CD4-positive, alpha-beta T cell treated with Interleukin-6 for 4 hours (primary cell): ENCODE measurements at regions not wholly inside any gene's neighbourhood (a gene's known extent, or its start where the extent isn't known, plus 50 kb on each side); places are given as distances from the start of the nearest gene placed in this dataset.

Experiments
- DNase-seq: peaks from one replicate; pipeline ENCODE4 v3.0.0-alpha.2; 2020; ENCODE audit warnings: mixed read lengths

DNA sequence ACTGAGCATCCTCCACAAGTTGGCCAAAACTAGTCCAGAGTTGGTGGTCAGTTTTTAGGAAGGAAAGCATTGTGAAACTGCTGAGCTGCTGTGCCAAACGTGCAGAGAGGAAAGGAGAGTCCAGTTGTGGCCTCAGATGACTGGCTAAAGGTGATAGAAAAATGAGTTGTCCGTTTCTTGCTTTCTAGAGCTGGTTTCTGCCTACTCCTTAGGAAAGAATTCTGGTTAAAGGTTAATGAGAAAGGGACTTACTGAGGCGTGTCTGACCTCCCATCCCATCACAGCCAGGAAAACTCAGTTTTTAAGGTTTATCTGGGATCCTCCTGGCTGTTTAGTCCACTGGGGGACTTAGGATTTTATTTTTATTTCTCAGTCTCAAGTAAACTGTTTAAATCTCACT, 1186.3 kb downstream of the UQCRFS1 start:
- no peak for DNase-seq

- DNase-seq = no peak
Measured at GRCh38 chr19:28024920-28025319, 1188.0 kb downstream of the UQCRFS1 start.

GRCh38 chr19:28023064-28023463, 1189.9 kb downstream of the UQCRFS1 start:
- DNase-seq = no peak

DNA sequence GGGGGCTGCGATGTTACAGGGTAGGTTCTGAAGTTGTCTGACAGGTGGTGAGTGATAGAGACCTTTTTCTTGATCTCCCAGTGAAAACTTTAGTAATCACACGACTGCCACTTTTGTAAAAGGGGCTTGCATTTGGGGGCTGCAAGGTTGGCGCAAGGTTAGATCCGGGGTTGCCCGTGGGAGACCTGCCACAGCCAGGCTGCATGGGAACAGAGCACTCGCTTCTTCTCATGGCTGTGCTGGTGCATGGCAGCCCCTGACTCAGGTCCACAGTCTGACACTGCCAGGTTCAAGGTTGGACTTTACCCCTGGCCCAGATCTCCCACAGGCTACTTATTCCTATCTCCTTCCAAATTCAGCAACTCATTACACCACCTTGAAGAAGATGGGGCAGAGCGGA, 1190.4 kb downstream of the UQCRFS1 start:
- DNase-seq = no peak

- no peak for DNase-seq
Measured at GRCh38 chr19:28021259-28022185, 1191.4 kb downstream of the UQCRFS1 start.

DNA sequence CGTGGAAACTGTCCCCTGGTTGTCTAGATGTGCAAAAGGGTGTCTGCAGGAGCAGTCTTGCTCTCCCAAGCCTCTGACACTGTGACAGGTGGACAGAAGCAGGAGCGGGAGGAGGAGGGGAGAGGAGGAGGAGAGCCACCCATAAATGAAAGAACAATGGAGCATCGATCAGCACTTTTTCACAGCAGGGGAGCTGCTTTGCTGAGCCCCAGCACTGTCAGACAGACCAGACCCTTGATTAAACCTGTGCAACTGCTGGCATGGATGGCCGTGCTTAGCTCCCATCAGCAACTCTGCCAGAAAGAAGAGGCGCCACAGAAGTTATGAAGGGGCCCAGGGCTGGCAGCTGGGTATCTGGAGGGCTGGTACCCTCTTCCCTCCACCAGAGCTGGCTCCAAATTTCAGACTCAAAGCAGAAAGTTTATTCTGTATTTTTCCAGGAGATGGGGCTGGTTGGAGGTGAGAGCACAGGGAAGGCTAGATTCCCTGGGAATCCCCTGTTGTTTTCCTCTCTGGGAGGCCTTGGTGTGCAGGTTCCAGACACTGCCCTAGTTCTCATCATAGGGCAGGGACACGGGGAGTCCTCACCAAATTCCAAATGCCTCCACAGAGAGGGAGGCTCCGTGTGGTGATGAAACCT, 1192.2 kb downstream of the UQCRFS1 start:
- no peak for DNase-seq

- no peak for DNase-seq
Measured at GRCh38 chr19:28019901-28020300, 1193.0 kb downstream of the UQCRFS1 start.

- DNase-seq = no peak
Measured at GRCh38 chr19:28019371-28019770, 1193.6 kb downstream of the UQCRFS1 start.

DNA sequence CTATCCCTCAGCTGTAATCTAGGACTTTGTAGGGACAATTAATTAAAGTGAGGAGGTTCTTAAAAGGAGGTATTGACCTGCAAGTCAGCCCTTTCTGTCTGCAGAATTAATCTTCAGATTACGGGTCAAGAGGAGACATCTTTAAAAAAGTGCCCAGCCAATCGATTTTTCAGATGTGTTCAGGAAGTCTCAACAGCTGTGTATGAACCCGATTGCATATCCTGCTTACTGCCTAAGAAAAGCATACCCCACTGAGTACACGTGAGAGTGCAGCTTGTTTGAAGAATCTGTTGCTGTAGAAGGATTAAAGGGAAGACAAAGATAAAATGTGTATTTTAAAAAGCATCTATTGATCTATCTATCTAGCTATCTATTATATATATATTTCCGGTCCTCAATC, 1194.5 kb downstream of the UQCRFS1 start:
- no peak for DNase-seq

DNA sequence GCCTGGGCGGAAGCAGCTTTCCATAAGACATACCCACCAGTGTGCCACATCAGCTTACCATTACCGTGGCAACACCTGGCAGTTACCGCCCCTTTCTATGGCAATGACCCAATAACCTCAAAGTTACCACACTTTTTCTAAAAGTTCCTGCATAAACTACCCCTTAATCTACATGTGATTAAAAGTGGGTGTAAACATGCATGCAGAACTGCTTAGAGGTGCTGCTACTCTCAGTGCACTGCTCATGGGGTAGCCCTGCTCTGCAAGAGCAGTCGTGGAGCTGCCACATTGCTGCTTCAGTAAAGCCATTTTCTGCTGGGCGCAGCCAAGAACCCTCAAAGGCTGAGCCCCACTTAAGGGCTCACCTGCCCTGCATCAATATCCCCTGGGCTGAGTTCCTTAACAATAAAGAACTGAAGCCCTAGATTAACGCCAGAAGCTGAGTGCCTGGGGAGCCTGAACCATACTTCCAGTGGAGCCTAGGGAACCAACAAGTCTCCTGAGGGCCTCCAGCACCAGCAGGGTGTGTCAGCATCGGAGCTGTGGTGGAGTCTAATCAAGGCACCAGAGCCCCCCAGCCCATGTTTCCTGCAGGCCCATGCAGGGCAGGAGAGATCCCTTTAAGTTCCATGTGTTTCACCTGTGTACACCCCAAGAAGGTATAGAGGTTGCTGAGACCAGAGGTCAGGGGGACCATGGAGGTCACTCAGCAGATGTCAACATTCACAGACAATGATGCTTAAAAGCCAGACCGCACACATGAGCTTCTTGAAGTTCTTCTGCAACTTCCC, 1198.1 kb downstream of the UQCRFS1 start:
- no peak for DNase-seq

- no peak for DNase-seq
Measured at GRCh38 chr19:28012361-28012760, 1200.6 kb downstream of the UQCRFS1 start.

GRCh38 chr19:28010656-28011055, 1202.3 kb downstream of the UQCRFS1 start:
- DNase-seq = no peak

DNA sequence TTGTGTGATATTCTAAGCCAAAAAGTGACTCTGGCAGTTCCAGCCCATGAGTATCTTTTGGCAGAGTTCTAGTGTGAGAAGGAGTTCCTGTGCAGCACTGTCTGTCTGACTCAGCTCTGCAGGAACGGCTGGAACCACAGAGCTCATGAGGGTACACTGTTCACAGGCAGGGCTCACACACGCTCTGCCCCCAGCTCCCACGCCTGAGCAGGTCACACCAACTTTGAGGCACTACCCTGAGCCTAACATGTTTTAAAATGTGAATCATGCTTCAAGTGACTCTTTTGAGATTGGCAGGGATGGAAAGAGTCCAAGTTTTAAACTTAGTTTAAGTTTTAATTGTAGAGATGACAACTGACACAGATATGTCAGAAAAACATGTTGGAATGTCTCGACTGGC, 1203.3 kb downstream of the UQCRFS1 start:
- DNase-seq = no peak

- no peak for DNase-seq
Measured at GRCh38 chr19:28008695-28009094, 1204.3 kb downstream of the UQCRFS1 start.

DNA sequence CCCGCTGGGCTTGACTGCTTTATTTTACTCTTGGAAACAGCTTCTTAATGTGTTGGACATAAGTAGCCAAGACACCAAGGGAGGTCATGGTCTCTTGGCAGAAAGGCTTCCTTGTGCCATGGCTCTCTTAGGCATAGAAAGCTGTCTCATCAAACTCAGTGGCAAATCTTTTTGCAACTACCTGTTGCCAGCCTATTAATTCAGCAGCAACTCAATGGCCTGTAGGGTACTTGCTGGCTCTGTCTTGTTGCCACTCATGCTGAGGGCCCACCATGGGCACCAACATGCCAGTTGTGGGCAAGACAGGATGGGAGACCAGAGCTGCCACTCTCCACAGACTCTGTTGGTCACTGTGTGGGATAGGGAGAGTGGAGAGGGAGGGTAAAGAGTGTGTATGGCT, 1209.4 kb downstream of the UQCRFS1 start:
- DNase-seq = no peak

DNA sequence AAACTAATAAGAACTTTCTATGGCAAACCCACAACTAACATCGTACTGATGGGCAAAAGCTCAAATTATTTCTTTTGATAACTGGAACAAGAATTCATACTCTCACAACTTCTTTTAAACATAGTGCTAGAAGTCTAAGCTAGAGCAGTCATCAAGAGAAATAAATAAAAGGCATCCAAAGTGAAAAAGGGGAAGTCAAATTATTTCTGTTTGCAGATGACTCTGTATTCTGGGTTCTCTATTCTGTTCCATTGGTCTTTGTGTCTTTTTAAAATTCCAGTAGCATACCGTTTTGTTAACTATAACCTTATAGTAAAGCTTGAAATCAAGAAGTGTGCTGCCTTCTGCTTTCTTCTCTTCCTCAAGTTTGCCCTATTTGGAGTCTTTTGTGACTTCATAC, 1215.9 kb downstream of the UQCRFS1 start:
- DNase-seq = no peak

- DNase-seq = no peak
Measured at GRCh38 chr19:27993619-27994570, 1219.1 kb downstream of the UQCRFS1 start.

DNA sequence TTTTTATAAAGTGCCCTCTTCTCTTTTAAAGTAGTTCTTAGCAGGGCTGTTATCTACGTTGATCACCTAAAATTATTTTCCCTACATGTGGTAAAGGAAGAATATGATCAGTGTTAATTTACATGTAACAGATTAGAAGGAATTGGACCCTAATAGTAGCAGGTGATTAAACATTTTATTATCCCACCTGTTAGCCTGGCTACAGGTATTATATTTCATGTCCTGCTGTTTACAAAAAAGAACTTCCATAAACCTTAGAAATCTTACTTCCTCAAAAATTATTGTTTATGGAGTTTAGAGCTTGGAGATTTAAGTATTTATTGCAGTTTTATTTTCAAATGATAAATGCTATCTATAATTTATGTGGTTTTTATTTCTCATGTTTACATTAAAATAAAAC, 1226.7 kb downstream of the UQCRFS1 start:
- no peak for DNase-seq

- no peak for DNase-seq
Measured at GRCh38 chr19:27975419-27976005, 1237.4 kb downstream of the UQCRFS1 start.

GRCh38 chr19:27974082-27974513, 1238.9 kb downstream of the UQCRFS1 start:
- no peak for DNase-seq

- no peak for DNase-seq
Measured at GRCh38 chr19:27972291-27973040, 1240.5 kb downstream of the UQCRFS1 start.
